Stomach (tissue), 8 donors: ENCODE measurements at regions not wholly inside any gene's neighbourhood (a gene's known extent, or its start where the extent isn't known, plus 50 kb on each side); places are given as distances from the start of the nearest gene placed in this dataset.

ENCODE experiments used
- DNase-seq, 2 donors: peaks; one replicate each; pipeline versions ENCODE4 v3.0.0 to v3.0.0-alpha.2; 2013 to 2019
- H3K27ac ChIP-seq, 5 donors: fragments of 200-600 bp in 4 of 5; sonication (generic) in 4 of 5; one replicate each; pipeline ENCODE4 v1.5.1; 2013 to 2019; ENCODE audit warnings: mild to moderate bottlenecking in 1 of 5, moderate library complexity in 1 of 5
- H3K27me3 ChIP-seq, 3 donors: fragments of 200-600 bp; sonication (generic); one replicate each; pipeline ENCODE4 v1.5.1; 2017 to 2019; ENCODE audit warnings: mixed run types in 1 of 3
- H3K36me3 ChIP-seq, 4 donors: fragments of 200-600 bp; sonication (generic); 1 replicate in 3 of 4; 2 replicates in 1 of 4; pipeline ENCODE4 v1.5.1; 2016 to 2019
- H3K4me1 ChIP-seq, 4 donors: fragments of 200-600 bp; sonication (generic); one replicate each; pipeline ENCODE4 v1.5.1; 2016 to 2019
- H3K4me3 ChIP-seq, 4 donors: fragments of 200-600 bp; sonication (generic) in 3 of 4; one replicate each; pipeline ENCODE4 v1.5.1; 2016 to 2019; ENCODE audit warnings: mild to moderate bottlenecking in 1 of 4
- H3K9me3 ChIP-seq, 4 donors: fragments of 200-600 bp; sonication (generic); one replicate each; pipeline ENCODE4 v1.5.1; 2016 to 2019
- EP300 ChIP-seq: sonication (generic); formaldehyde crosslinking; IDR thresholded peaks from one replicate; pipeline ENCODE4 v1.6.1; 2017; ENCODE audit warnings: antibody characterized with exemption
- POLR2A ChIP-seq, 4 donors: fragments of 450-650 bp; IDR thresholded peaks; one replicate each; pipeline ENCODE4 v1.6.1; 2016; ENCODE audit warnings: antibody characterized with exemption in 4 of 4, control low read depth in 2 of 4, mild to moderate bottlenecking in 1 of 4, moderate library complexity in 1 of 4
- POLR2AphosphoS5 ChIP-seq, 3 donors: sonication (generic); formaldehyde crosslinking; IDR thresholded peaks; one replicate each; pipeline ENCODE4 v1.6.1; 2016; ENCODE audit warnings: antibody characterized with exemption in 3 of 3
- WGBS, 5 donors: extraction: QIAGEN DNeasy Blood & Tissue Kit in 3 of 5; methylation state at CpG; one replicate each; pipeline versions ENCODE4 v1.1.5 to v1.1.7; 2013 to 2018; 5-methylcytosine and 5-hydroxymethylcytosine counted together
- intact Hi-C: fragments of 100-400 bp; cut with DNase I; formaldehyde crosslinking; loops from one replicate; pipeline ENCODE4 v1.15.1; 2023; ENCODE audit warnings: low total_unique reads
- TF ChIP-seq, protein P1 (sequence below), 7 experiments: fragments of 450-650 bp in 4 of 7; fragments of 200-600 bp in 3 of 7; sonication (generic) in 3 of 7; IDR thresholded peaks; one replicate each; pipeline ENCODE4 v1.5.1; 2016 to 2019; ENCODE audit warnings: antibody characterized with exemption in 7 of 7, control low read depth in 2 of 7, mild to moderate bottlenecking in 1 of 7
- donor health status: healthy with polysubstance abuse.
- donor health status: Bipolar disorder and iron deficiency.
- donor health status: healthy.

DNA sequence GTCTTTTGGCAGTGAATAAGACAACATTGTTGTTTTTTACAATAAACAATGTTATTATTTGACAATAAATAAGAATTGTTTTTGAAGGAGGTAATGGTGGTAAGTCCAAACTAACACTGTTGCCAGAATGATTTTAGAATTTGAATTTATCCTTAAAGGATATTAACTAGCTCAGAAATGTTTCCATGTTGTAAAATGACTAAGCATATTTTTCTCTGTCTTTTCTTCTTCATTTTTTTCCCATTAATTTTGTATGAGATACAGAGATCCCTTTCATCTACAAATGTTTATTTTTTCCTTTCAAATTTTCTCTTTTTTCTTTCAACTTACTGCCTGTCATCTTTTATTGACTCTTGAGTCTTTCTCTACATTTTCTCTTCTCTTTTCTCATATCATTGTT, 66.5 kb upstream of the DOCK10 start:
- no peaks in the 10 kb centered on the region for H3K36me3 ChIP-seq
- H3K4me1 ChIP-seq = no peaks in the 10 kb centered on the region
- no peak overlapping the region for H3K4me3 ChIP-seq
- TF ChIP-seq EP300 = no peak
- TF ChIP-seq, protein P1, sequence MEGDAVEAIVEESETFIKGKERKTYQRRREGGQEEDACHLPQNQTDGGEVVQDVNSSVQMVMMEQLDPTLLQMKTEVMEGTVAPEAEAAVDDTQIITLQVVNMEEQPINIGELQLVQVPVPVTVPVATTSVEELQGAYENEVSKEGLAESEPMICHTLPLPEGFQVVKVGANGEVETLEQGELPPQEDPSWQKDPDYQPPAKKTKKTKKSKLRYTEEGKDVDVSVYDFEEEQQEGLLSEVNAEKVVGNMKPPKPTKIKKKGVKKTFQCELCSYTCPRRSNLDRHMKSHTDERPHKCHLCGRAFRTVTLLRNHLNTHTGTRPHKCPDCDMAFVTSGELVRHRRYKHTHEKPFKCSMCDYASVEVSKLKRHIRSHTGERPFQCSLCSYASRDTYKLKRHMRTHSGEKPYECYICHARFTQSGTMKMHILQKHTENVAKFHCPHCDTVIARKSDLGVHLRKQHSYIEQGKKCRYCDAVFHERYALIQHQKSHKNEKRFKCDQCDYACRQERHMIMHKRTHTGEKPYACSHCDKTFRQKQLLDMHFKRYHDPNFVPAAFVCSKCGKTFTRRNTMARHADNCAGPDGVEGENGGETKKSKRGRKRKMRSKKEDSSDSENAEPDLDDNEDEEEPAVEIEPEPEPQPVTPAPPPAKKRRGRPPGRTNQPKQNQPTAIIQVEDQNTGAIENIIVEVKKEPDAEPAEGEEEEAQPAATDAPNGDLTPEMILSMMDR (IDR thresholded peaks at IDR 0.05) = no peak
- TF ChIP-seq POLR2A (IDR thresholded peaks at IDR 0.05) = no peak
- no peak for TF ChIP-seq POLR2AphosphoS5 (IDR thresholded peaks at IDR 0.05)
- H3K27ac ChIP-seq = no peak overlapping the region
- no peak for DNase-seq
- H3K9me3 ChIP-seq = no peaks in the 10 kb centered on the region
- intact Hi-C loops = no loop called here
- no peaks in the 10 kb centered on the region for H3K27me3 ChIP-seq

DNA sequence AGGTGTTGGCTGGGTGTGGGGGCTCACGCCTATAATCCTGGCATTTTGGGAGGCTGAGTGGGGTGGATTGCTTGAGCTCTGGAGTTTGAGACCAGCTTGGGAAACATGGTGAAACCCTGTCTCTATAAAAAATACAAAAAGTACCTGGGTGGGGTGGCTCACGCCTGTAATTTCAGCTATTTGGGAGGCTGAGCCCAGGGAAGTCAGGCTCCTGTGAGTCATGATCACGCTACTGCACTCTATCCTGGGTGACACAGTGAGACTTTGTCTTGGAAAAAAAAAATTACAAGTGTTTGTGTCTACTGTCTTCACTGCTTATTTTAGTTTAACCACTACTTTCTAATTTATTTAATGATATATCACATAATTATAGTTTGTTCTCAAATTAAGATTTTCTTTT, 62.7 kb upstream of the DOCK10 start:
- H3K27me3 ChIP-seq = no peaks in the 10 kb centered on the region
- TF ChIP-seq EP300 = no peak
- TF ChIP-seq, protein P1 (IDR thresholded peaks at IDR 0.05) = no peak
- no peak for DNase-seq
- intact Hi-C loops = no loop called here
- no peak overlapping the region for H3K4me3 ChIP-seq
- WGBS, 5 donors = 82 to 86% (median 84%) methylated on average over 3 of the region's 3 CpGs
- no peak overlapping the region for H3K27ac ChIP-seq
- no peaks in the 10 kb centered on the region for H3K4me1 ChIP-seq
- no peaks in the 10 kb centered on the region for H3K9me3 ChIP-seq
- no peaks in the 10 kb centered on the region for H3K36me3 ChIP-seq

DNA sequence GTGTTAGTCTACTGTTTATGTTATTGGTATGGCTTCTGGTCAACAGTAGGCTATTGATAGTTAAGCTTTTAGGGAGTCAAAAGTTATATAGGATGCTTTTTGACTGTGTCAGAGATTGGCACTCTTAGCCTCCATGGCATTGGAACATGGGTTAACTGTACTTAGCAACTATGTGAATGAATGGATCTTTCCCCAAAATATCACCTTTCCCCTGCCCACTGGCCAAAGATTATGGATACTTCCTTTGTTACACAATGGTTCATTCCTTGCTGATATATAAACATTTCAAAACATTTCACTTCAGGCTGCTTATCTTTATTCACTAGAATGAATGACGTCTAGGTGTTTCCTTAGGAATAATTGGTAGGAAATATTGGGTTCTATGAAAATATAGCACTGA, 62.1 kb upstream of the DOCK10 start:
- Histone ChIP-seq H3K27ac (no peak overlapping the region), H3K36me3 (no peaks in the 10 kb centered on the region), H3K4me1 (no peaks in the 10 kb centered on the region), H3K4me3 (no peak overlapping the region), H3K9me3 (no peaks in the 10 kb centered on the region), H3K27me3 (no peaks in the 10 kb centered on the region)
- TF ChIP-seq POLR2AphosphoS5 (IDR thresholded peaks at IDR 0.05) (no peak), EP300 (no peak), POLR2A (IDR thresholded peaks at IDR 0.05) (no peak)
- TF ChIP-seq, protein P1 (IDR thresholded peaks at IDR 0.05) = no peak
- no peak for DNase-seq
- intact Hi-C loops = no loop called here
- 26 to 67% (median 53%) methylated on average over 1 of the region's 1 CpG for WGBS, 5 donors

DNA sequence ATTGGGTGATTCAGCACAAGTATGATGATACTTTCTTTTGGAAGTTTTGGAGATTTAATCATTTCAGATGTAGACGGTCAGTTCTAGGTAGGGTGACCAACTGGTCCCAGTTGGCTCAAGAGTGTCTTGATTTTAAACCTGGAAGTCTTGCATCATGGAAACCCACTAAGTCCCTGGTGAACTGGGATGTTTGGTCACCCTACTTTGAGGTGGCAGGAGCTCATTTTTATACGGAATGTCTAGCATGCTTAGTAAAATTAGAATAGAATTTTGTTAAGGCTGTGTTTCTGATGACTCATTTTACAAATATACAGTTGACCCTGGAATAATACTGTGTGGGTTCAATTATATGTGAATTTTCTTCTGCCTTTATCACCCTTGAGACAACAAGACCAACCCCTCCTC, 61.5 kb upstream of the DOCK10 start:
- WGBS, 5 donors = 60 to 72% (median 63%) methylated on average over 2 of the region's 2 CpGs
- H3K27ac ChIP-seq = no peak overlapping the region
- intact Hi-C loops = no loop called here
- no peaks in the 10 kb centered on the region for H3K9me3 ChIP-seq
- TF ChIP-seq, protein P1 (IDR thresholded peaks at IDR 0.05) = no peak
- TF ChIP-seq POLR2A (IDR thresholded peaks at IDR 0.05) (no peak), EP300 (no peak), POLR2AphosphoS5 (IDR thresholded peaks at IDR 0.05) (no peak)
- no peaks in the 10 kb centered on the region for H3K36me3 ChIP-seq
- H3K4me1 ChIP-seq = no peaks in the 10 kb centered on the region
- H3K4me3 ChIP-seq = no peak overlapping the region
- no peak for DNase-seq
- no peaks in the 10 kb centered on the region for H3K27me3 ChIP-seq

DNA sequence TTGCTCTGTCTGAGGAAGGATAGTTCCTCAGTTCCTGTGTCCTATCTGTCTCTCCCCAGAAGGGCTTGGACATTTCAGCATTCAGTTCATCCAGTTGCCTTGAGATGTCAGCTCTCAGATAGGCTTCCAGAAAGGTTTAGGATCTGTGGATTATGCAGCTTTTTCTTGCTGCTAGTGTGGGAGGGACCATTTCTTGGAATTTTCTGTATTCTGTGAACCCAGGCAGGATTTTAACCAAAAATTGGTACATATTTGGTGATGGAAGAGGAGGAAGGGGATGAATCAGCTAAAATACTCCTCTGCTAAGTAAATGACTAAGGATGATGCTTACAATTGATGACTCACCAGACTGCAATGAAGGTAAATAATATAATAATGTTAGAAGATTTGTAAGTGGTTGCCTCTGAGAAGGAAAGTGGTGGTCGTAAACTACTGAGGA, 58.6 kb upstream of the DOCK10 start:
- no peaks in the 10 kb centered on the region for H3K4me1 ChIP-seq
- TF ChIP-seq, protein P1 (IDR thresholded peaks at IDR 0.05) = no peak
- TF ChIP-seq POLR2A (IDR thresholded peaks at IDR 0.05) (no peak), POLR2AphosphoS5 (IDR thresholded peaks at IDR 0.05) (no peak), EP300 (no peak)
- no peaks in the 10 kb centered on the region for H3K9me3 ChIP-seq
- DNase-seq = no peak
- intact Hi-C loops = no loop called here
- no peak overlapping the region for H3K4me3 ChIP-seq
- no peaks in the 10 kb centered on the region for H3K27me3 ChIP-seq
- WGBS, 5 donors = 63 to 72% (median 69%) methylated on average over 1 of the region's 1 CpG
- no peak overlapping the region for H3K27ac ChIP-seq
- H3K36me3 ChIP-seq = no peaks in the 10 kb centered on the region
